LNCAP (cell line): ENCODE measurements at regions not wholly inside any gene's neighbourhood (a gene's known extent, or its start where the extent isn't known, plus 50 kb on each side); places are given as distances from the start of the nearest gene placed in this dataset.

Experiments
- CTCF ChIP-seq: fragments of 450-650 bp; IDR thresholded peaks from 2 replicates; pipeline ENCODE4 v1.5.1; 2017; ENCODE audit warnings: mild to moderate bottlenecking

GRCh38 chr2:65846989-65847678 lies 414.7 kb upstream of the SPRED2 start:
- no peak for TF ChIP-seq CTCF

GRCh38 chr2:65845442-65846182 lies 413.2 kb upstream of the SPRED2 start:
- no peak for TF ChIP-seq CTCF

- TF ChIP-seq CTCF, result no peak
Measured at GRCh38 chr2:65842104-65842503, 409.7 kb upstream of the SPRED2 start.

- TF ChIP-seq CTCF, result no peak
Measured at GRCh38 chr2:65835975-65836549, 403.7 kb upstream of the SPRED2 start.

GRCh38 chr2:65834771-65835475 lies 402.5 kb upstream of the SPRED2 start:
- no peak for TF ChIP-seq CTCF

GRCh38 chr2:65834062-65834461 lies 401.7 kb upstream of the SPRED2 start:
- TF ChIP-seq CTCF, result no peak

- TF ChIP-seq CTCF, result no peak
Measured at GRCh38 chr2:65831509-65831908, 399.1 kb upstream of the SPRED2 start.
